ENCODE measurements at regions not wholly inside any gene's neighbourhood (a gene's known extent, or its start where the extent isn't known, plus 50 kb on each side); places are given as distances from the start of the nearest gene placed in this dataset.
"Not testable (repeated sequence)": the region's sequence is repeated elsewhere in the genome, so short reads cannot be mapped to it uniquely, and the experiment has no call there.

GRCh38 chr12:88684610-88685009 lies 104.3 kb upstream of the KITLG start:
- DNase-seq, result no peak

- DNase-seq, result no peak
Observed at GRCh38 chr12:88684170-88684569, 103.9 kb upstream of the KITLG start.

- no peak for DNase-seq
Observed at GRCh38 chr12:88683628-88684027, 103.4 kb upstream of the KITLG start.

- DNase-seq, result no peak
Observed at GRCh38 chr12:88681271-88681670, 101.0 kb upstream of the KITLG start.

- no peak for DNase-seq
Observed at GRCh38 chr12:88677464-88677863, 97.2 kb upstream of the KITLG start.

- not testable (repeated sequence) for DNase-seq
Observed at GRCh38 chr12:88667615-88668014, 87.3 kb upstream of the KITLG start.

GRCh38 chr12:88665071-88665470 lies 84.8 kb upstream of the KITLG start:
- no peak for DNase-seq

GRCh38 chr12:88662961-88663360 lies 82.7 kb upstream of the KITLG start:
- no peak for DNase-seq

GRCh38 chr12:88662093-88662492 lies 81.8 kb upstream of the KITLG start:
- no peak for DNase-seq

- DNase-seq, result no peak
Observed at GRCh38 chr12:88658009-88658408, 77.7 kb upstream of the KITLG start.

GRCh38 chr12:88650715-88651114 lies 70.4 kb upstream of the KITLG start:
- DNase-seq, result no peak

- no peak for DNase-seq
Observed at GRCh38 chr12:88648625-88649024, 68.4 kb upstream of the KITLG start.

- no peak for DNase-seq
Observed at GRCh38 chr12:88646824-88647223, 66.6 kb upstream of the KITLG start.

- DNase-seq, result no peak
Observed at GRCh38 chr12:88645816-88646215, 65.5 kb upstream of the KITLG start.

- no peak for DNase-seq
Observed at GRCh38 chr12:88644946-88645702, 64.9 kb upstream of the KITLG start.

- no peak for DNase-seq
Observed at GRCh38 chr12:88643685-88644084, 63.4 kb upstream of the KITLG start.

- DNase-seq, result no peak
Observed at GRCh38 chr12:88642675-88643431, 62.6 kb upstream of the KITLG start.

- DNase-seq, result no peak
Observed at GRCh38 chr12:88638966-88639760, 58.9 kb upstream of the KITLG start.

- no peak for DNase-seq
Observed at GRCh38 chr12:88638388-88638787, 58.1 kb upstream of the KITLG start.

GRCh38 chr12:88634008-88634407 lies 53.7 kb upstream of the KITLG start:
- DNase-seq, result no peak

GRCh38 chr12:88633312-88633711 lies 53.0 kb upstream of the KITLG start:
- no peak for DNase-seq

- DNase-seq, result no peak
Observed at GRCh38 chr12:88630561-88630960, 50.3 kb upstream of the KITLG start.

Data from occipital lobe (tissue), 1 donor.